Prostate gland (tissue), 2 donors: ENCODE measurements at regions not wholly inside any gene's neighbourhood (a gene's known extent, or its start where the extent isn't known, plus 50 kb on each side); places are given as distances from the start of the nearest gene placed in this dataset.

Experiments
- DNase-seq: peaks from one replicate; pipeline ENCODE4 v3.0.0-alpha.2; 2019; ENCODE audit warnings: low spot score
- H3K27ac ChIP-seq, 2 donors: fragments of 200-600 bp; sonication (generic); 2 replicates each; pipeline ENCODE4 v1.5.1; 2017 to 2019
- H3K27me3 ChIP-seq: fragments of 200-600 bp; sonication (generic); replicated peaks from 2 replicates; pipeline ENCODE4 v1.5.1; 2019; ENCODE audit not compliant: insufficient read depth
- H3K36me3 ChIP-seq, 2 donors: fragments of 200-600 bp; sonication (generic); 1 replicate in 1 of 2; 2 replicates in 1 of 2; pipeline versions ENCODE4 v1.5.1 to v1.8.1; 2017 to 2019
- H3K4me1 ChIP-seq: fragments of 200-600 bp; sonication (generic); replicated peaks from 2 replicates; pipeline ENCODE4 v1.5.1; 2019
- H3K4me3 ChIP-seq, 2 donors: fragments of 200-600 bp; sonication (generic); 2 replicates each; pipeline ENCODE4 v1.5.1; 2017 to 2019
- H3K9me3 ChIP-seq: fragments of 200-600 bp; sonication (generic); 2 replicates; pipeline ENCODE4 v1.5.1; 2017
- POLR2A ChIP-seq: fragments of 450-650 bp; IDR thresholded peaks from one replicate; pipeline ENCODE4 v1.6.1; 2016; ENCODE audit warnings: antibody characterized with exemption, mild to moderate bottlenecking
- POLR2AphosphoS5 ChIP-seq: sonication (generic); formaldehyde crosslinking; IDR thresholded peaks from one replicate; pipeline ENCODE4 v1.6.1; 2017; ENCODE audit warnings: antibody characterized with exemption
- WGBS: methylation state at CpG from one replicate; pipeline ENCODE4 v1.1.5; 2018; 5-methylcytosine and 5-hydroxymethylcytosine counted together
- intact Hi-C: fragments of 100-400 bp; cut with DNase I; formaldehyde crosslinking; loops from one replicate; pipeline ENCODE4 v1.14.2; 2022
- TF ChIP-seq, protein P1 (sequence below), 4 experiments: fragments of 200-600 bp in 2 of 4; fragments of 450-650 bp in 2 of 4; sonication (generic) in 2 of 4; IDR thresholded peaks; 1 replicate in 3 of 4; 2 replicates in 1 of 4; pipeline ENCODE4 v1.5.1; 2016 to 2019; ENCODE audit warnings: antibody characterized with exemption in 4 of 4, mild to moderate bottlenecking in 2 of 4, moderate library complexity in 2 of 4

- intact Hi-C loops: no loop called here
- no peak for DNase-seq
- Histone ChIP-seq H3K27me3 (no peaks in the 10 kb centered on the region), H3K9me3 (no peaks in the 10 kb centered on the region), H3K4me1 (no peaks in the 10 kb centered on the region), H3K27ac (no peak overlapping the region), H3K36me3 (no peaks in the 10 kb centered on the region), H3K4me3 (no peak overlapping the region)
- 84% methylated on average over 3 of the region's 3 CpGs for WGBS
- TF ChIP-seq POLR2AphosphoS5: no peak
- no peak for TF ChIP-seq POLR2A
- TF ChIP-seq, protein P1, sequence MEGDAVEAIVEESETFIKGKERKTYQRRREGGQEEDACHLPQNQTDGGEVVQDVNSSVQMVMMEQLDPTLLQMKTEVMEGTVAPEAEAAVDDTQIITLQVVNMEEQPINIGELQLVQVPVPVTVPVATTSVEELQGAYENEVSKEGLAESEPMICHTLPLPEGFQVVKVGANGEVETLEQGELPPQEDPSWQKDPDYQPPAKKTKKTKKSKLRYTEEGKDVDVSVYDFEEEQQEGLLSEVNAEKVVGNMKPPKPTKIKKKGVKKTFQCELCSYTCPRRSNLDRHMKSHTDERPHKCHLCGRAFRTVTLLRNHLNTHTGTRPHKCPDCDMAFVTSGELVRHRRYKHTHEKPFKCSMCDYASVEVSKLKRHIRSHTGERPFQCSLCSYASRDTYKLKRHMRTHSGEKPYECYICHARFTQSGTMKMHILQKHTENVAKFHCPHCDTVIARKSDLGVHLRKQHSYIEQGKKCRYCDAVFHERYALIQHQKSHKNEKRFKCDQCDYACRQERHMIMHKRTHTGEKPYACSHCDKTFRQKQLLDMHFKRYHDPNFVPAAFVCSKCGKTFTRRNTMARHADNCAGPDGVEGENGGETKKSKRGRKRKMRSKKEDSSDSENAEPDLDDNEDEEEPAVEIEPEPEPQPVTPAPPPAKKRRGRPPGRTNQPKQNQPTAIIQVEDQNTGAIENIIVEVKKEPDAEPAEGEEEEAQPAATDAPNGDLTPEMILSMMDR (IDR thresholded peaks at IDR 0.05): no peak
These were observed 309.7 kb upstream of the MTNR1B start for GRCh38 chr11:92659793-92660192.

- H3K27ac ChIP-seq: no peak overlapping the region
- DNase-seq: no peak
- intact Hi-C loops: no loop called here
- TF ChIP-seq, protein P1 (IDR thresholded peaks at IDR 0.05): no peak
- TF ChIP-seq POLR2AphosphoS5 (no peak), POLR2A (no peak)
- H3K4me1 ChIP-seq: no peaks in the 10 kb centered on the region
- H3K36me3 ChIP-seq: no peaks in the 10 kb centered on the region
- no peaks in the 10 kb centered on the region for H3K27me3 ChIP-seq
- no peak overlapping the region for H3K4me3 ChIP-seq
- no peaks in the 10 kb centered on the region for H3K9me3 ChIP-seq
- WGBS: 86% methylated on average over 6 of the region's 6 CpGs
These were observed 306.7 kb upstream of the MTNR1B start for GRCh38 chr11:92662601-92663360.

DNA sequence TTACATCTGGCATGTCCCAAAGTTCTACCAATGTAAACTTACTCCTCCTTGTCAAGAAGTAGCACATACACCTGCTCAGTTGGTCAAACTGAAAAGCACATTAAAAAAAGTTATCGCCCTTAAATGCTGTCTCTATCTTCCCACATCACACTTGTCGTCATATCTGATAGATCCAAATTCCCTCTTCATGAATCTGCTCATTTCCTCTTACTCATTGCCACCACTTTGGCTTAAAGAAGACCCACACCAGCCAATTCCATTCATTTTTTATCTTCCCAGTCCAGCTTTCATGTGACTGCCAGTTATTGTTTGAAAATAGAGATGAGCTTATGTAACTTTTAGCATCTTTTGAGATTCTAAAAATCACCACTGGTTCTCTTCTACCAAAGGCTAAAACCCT is 305.9 kb upstream of the MTNR1B start:
- no peak for DNase-seq
- H3K9me3 ChIP-seq: no peaks in the 10 kb centered on the region
- no peak overlapping the region for H3K4me3 ChIP-seq
- H3K27me3 ChIP-seq: no peaks in the 10 kb centered on the region
- WGBS: 65% methylated on average over 2 of the region's 2 CpGs
- TF ChIP-seq, protein P1 (IDR thresholded peaks at IDR 0.05): no peak
- TF ChIP-seq POLR2A: no peak
- TF ChIP-seq POLR2AphosphoS5: no peak
- no peaks in the 10 kb centered on the region for H3K36me3 ChIP-seq
- H3K4me1 ChIP-seq: no peaks in the 10 kb centered on the region
- H3K27ac ChIP-seq: no peak overlapping the region
- intact Hi-C loops: no loop called here

DNA sequence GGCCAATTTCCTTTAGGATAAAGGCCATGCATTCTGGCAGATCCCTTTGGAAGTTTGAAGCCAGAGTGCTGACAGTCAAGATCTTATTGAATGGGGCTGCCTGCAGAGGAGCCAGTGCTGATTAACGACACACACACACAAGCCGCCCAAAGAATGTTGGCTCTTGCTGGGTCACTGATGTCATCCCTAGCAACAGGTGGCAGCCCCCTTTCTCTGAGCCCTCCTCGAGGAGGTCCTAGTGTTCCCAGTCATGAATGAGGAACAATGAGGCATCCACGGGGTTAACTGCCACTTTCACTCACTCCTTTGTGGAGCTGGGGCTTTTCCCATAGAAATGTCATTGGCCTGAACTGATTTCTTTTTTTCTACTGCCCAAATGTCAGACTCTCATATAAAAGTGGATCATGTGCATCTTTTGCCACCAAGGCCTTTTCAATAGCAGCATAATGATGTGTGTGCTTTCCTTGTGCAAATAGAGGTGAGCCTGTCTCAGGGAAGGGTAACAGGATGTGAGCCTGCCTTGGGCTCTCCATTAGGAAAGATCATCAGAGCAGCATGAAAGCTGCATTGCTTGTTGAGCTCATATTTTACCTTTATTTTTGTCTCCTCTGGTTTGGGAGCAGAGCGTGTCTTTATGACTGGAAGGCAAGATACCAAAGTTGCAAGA is 301.8 kb upstream of the MTNR1B start:
- no peak for DNase-seq
- Histone ChIP-seq H3K9me3 (no peaks in the 10 kb centered on the region), H3K4me3 (no peak overlapping the region), H3K36me3 (no peaks in the 10 kb centered on the region), H3K4me1 (no peaks in the 10 kb centered on the region), H3K27me3 (no peaks in the 10 kb centered on the region), H3K27ac (no peak overlapping the region)
- TF ChIP-seq POLR2A (no peak), POLR2AphosphoS5 (no peak)
- TF ChIP-seq, protein P1 (IDR thresholded peaks at IDR 0.05): no peak
- intact Hi-C loops: no loop called here
- 60% methylated on average over 5 of the region's 5 CpGs for WGBS
